Activated CD4-positive, alpha-beta T cell treated with anti-CD3 and anti-CD28 coated beads for 36 hours (primary cell): ENCODE measurements at regions not wholly inside any gene's neighbourhood (a gene's known extent, or its start where the extent isn't known, plus 50 kb on each side); places are given as distances from the start of the nearest gene placed in this dataset.

Experiments
- ATAC-seq: fragments of 200-7000 bp; cut with Tn5 transposase; one replicate; pipeline ENCODE4 v1.10.0; 2021; ENCODE audit warnings: mild to moderate bottlenecking, moderate library complexity
- CTCF ChIA-PET: fragments of 350-600 bp; sonication (Branson Sonifier 250); formaldehyde crosslinking; loops from one replicate; lab custom pipeline; 2021; ENCODE audit warnings: antibody characterized with exemption; lab: Charles Lee
- POLR2A ChIA-PET: fragments of 350-600 bp; sonication (Branson Sonifier 250); formaldehyde crosslinking; loops from one replicate; lab custom pipeline; 2021; ENCODE audit warnings: antibody characterized with exemption, inconsistent platforms; lab: Charles Lee
- DNase-seq: peaks from one replicate; pipeline ENCODE4 v3.0.0-alpha.2; 2020
- H3K27ac Mint-ChIP-seq: one replicate; pipeline ENCODE4 v1.8.0; 2021; ENCODE audit warnings: mixed read lengths
- H3K27me3 Mint-ChIP-seq: one replicate; pipeline ENCODE4 v1.8.0; 2021; ENCODE audit warnings: mixed read lengths
- H3K36me3 Mint-ChIP-seq: one replicate; pipeline ENCODE4 v1.8.0; 2021; ENCODE audit warnings: low read depth, mixed read lengths
- H3K4me1 Mint-ChIP-seq: one replicate; pipeline ENCODE4 v1.8.0; 2021; ENCODE audit warnings: mixed read lengths
- H3K4me3 Mint-ChIP-seq: one replicate; pipeline ENCODE4 v1.8.0; 2021; ENCODE audit warnings: mild to moderate bottlenecking, moderate library complexity, mixed read lengths
- H3K9me3 Mint-ChIP-seq: one replicate; pipeline ENCODE4 v1.8.0; 2021; ENCODE audit warnings: low read depth, mixed read lengths
- intact Hi-C, 2 experiments: fragments of 100-400 bp; cut with DNase I in 1 of 2; cut with micrococcal nuclease in 1 of 2; formaldehyde crosslinking; loops; one replicate each; pipeline versions ENCODE4 v1.14.2 to v1.15.1; 2022 to 2024; cut with DNase I, micrococcal nuclease

DNA sequence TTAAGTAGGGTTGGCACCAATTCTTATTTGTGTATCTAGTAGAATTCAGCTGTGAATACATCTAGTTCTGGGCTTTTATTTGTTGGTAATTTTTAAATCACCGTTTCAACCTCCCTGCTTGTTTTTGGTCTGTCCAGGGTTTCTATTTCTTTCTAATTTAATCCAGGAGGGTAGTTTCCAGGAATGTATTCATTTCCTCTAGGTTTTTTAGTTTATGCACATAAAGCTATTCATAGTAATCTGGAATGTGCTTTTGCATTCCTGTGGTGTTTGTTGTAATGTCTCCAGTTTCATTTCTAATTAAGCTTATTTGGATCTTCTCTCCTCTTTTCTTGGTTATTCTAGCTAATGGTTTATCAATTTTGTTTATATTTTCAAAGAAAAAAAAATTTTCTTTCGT lies 1361.8 kb upstream of the DDX18 start:
- H3K27ac Mint-ChIP-seq, result no peak overlapping the region
- no peaks in the 10 kb centered on the region for H3K27me3 Mint-ChIP-seq
- ChIA-PET CTCF (no interaction called here), POLR2A (no interaction called here)
- H3K36me3 Mint-ChIP-seq, result no peaks in the 10 kb centered on the region
- peaks cover 26% of the 10 kb centered on the region for H3K9me3 Mint-ChIP-seq
- no peaks in the 10 kb centered on the region for H3K4me1 Mint-ChIP-seq
- intact Hi-C loops, result no loop called here
- DNase-seq (no peak), ATAC-seq (no peak)
- H3K4me3 Mint-ChIP-seq, result no peak overlapping the region

DNA sequence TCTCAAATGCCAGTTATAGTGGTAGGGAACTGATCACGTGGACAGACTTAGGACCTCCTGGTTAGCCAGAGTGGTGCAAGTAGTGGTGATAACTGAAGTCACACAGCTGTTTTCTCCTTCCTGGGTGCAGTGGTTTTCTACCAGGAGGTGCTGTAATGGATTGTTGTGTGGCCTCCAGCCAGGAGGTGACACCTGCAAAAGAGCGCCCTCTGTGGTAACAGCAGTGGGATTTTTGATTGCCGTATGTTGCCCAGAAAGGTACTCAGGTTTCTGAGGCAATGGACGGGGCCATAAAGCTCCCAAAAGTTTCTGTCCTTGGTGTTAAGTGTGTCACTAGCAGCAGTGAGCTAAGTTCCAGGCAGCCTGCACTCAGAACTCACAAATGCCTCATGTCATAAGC lies 1358.1 kb upstream of the DDX18 start:
- H3K4me3 Mint-ChIP-seq, result no peak overlapping the region
- ChIA-PET POLR2A (no interaction called here), CTCF (no interaction called here)
- peaks cover 31% of the 10 kb centered on the region for H3K9me3 Mint-ChIP-seq
- no peak overlapping the region for H3K27ac Mint-ChIP-seq
- ATAC-seq (no peak), DNase-seq (no peak)
- no peaks in the 10 kb centered on the region for H3K4me1 Mint-ChIP-seq
- no peaks in the 10 kb centered on the region for H3K36me3 Mint-ChIP-seq
- no peaks in the 10 kb centered on the region for H3K27me3 Mint-ChIP-seq
- intact Hi-C loops, result no loop called here

DNA sequence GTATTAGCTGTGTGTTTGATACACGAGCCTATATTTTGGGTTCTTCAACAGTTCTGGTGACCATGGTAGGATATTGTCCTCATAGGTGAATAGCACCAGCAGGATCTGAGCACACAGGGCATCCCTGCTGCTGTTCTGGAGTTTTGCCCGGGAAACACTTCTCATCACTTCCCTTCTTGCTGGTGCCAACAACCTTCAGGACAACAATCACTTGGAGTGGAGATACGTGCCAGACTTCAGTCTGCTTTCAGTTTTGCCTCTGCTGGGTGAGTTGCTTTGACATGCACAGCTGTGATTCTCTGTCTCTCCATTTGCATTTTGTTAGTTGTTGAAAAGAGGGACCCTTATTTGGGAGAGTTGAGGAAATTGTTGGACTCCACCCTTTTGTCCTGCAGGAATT lies 1347.2 kb upstream of the DDX18 start:
- Mint-ChIP-seq H3K4me3 (no peak overlapping the region), H3K27ac (no peak overlapping the region), H3K4me1 (no peaks in the 10 kb centered on the region), H3K9me3 (peaks cover 34% of the 10 kb centered on the region), H3K27me3 (no peaks in the 10 kb centered on the region), H3K36me3 (peaks cover 2% of the 10 kb centered on the region)
- CTCF ChIA-PET, result no interaction called here
- POLR2A ChIA-PET, result no interaction called here
- no peak for DNase-seq
- ATAC-seq, result no peak
- intact Hi-C loops, result no loop called here

DNA sequence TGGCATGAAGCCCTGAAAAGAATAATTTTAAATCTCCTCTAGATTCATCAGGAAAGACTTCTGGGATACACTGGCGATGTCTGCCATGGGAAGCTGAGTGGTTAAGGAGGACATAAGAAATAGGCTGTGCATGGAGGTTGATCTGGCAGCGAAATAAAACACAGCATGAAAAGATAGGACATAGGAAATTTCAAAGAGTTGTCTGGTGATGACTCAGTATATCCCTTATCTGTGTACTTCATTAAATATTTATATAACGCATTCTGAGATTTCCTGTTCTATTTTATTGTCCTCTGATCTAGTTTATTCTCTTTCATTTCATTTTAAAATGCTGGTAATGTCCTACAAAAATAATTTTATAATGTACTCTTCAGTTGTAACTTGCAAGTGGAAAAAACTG lies 1337.3 kb upstream of the DDX18 start:
- CTCF ChIA-PET, result interaction anchor here (0.7 kb wide), 1 partner anchor 167 kb away, joined by 5 read pairs; no protein-coding TSS in a partner anchor
- H3K36me3 Mint-ChIP-seq, result no peaks in the 10 kb centered on the region
- DNase-seq, result no peak

DNA sequence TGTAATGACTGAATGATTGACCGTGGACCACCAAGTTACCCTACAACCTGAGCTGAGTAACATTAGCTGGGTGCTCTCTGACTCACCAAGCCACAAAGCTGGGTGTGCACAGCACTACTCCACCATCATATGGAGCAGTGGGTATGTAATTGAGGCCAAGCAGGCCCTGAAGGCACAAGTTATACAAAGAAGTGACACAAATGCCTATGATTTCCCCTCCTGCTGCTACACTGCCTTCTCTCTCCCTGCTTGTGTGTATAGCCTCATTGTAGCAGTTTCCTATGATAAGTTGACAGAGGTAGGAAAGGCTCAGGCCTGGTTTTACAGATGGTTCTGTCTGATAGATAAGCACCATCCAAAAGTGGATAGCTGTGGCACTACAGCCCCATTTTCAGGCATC lies 1327.2 kb upstream of the DDX18 start:
- CTCF ChIA-PET, result no interaction called here
- no peaks in the 10 kb centered on the region for H3K4me1 Mint-ChIP-seq
- intact Hi-C loops, result no loop called here
- no peak overlapping the region for H3K27ac Mint-ChIP-seq
- H3K36me3 Mint-ChIP-seq, result no peaks in the 10 kb centered on the region
- POLR2A ChIA-PET, result no interaction called here
- DNase-seq (no peak), ATAC-seq (no peak)
- peaks cover 9% of the 10 kb centered on the region for H3K9me3 Mint-ChIP-seq
- H3K27me3 Mint-ChIP-seq, result no peaks in the 10 kb centered on the region
- H3K4me3 Mint-ChIP-seq, result no peak overlapping the region

More for the DNA sequence above, 1337.3 kb upstream of the DDX18 start:
- H3K27ac Mint-ChIP-seq, result no peak overlapping the region
- no peaks in the 10 kb centered on the region for H3K4me1 Mint-ChIP-seq
- H3K9me3 Mint-ChIP-seq, result peaks cover 11% of the 10 kb centered on the region
- intact Hi-C loops, result no loop called here
- H3K4me3 Mint-ChIP-seq, result no peak overlapping the region
- no peak for ATAC-seq
- POLR2A ChIA-PET, result no interaction called here
- no peaks in the 10 kb centered on the region for H3K27me3 Mint-ChIP-seq

DNA sequence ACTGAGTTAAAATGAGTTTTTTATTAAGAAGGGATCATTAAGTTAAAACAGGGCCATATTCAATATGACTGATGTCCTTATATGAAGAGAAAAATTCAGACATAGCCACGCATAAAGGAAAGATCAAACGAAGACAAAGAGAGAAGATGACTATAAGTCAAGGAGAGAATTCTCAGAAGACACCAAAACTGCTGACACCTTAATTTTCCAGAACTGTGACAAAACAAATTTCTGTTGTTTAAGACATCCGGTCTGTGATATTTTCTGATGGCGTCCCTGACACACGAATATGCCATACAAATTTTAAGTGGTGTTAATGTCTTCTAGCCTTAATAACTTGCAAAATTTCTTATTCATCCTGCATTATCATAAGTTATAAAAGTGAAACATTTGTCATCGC lies 1325.2 kb upstream of the DDX18 start:
- ATAC-seq (no peak), DNase-seq (no peak)
- H3K9me3 Mint-ChIP-seq, result peaks cover 12% of the 10 kb centered on the region
- ChIA-PET CTCF (no interaction called here), POLR2A (no interaction called here)
- no peak overlapping the region for H3K4me3 Mint-ChIP-seq
- H3K27me3 Mint-ChIP-seq, result no peaks in the 10 kb centered on the region
- H3K27ac Mint-ChIP-seq, result no peak overlapping the region
- intact Hi-C loops, result no loop called here
- no peaks in the 10 kb centered on the region for H3K36me3 Mint-ChIP-seq
- H3K4me1 Mint-ChIP-seq, result no peaks in the 10 kb centered on the region

GRCh38 chr2:116489944-116490343 lies 1324.5 kb upstream of the DDX18 start:
- H3K4me3 Mint-ChIP-seq, result no peak overlapping the region
- no peaks in the 10 kb centered on the region for H3K27me3 Mint-ChIP-seq
- DNase-seq (no peak), ATAC-seq (no peak)
- H3K9me3 Mint-ChIP-seq, result peaks cover 12% of the 10 kb centered on the region
- CTCF ChIA-PET, result no interaction called here
- no peaks in the 10 kb centered on the region for H3K36me3 Mint-ChIP-seq
- no peak overlapping the region for H3K27ac Mint-ChIP-seq
- POLR2A ChIA-PET, result no interaction called here
- no peaks in the 10 kb centered on the region for H3K4me1 Mint-ChIP-seq
- intact Hi-C loops, result no loop called here

GRCh38 chr2:116490511-116491145 lies 1323.9 kb upstream of the DDX18 start:
- intact Hi-C loops, result no loop called here
- no peak overlapping the region for H3K4me3 Mint-ChIP-seq
- no peaks in the 10 kb centered on the region for H3K27me3 Mint-ChIP-seq
- H3K36me3 Mint-ChIP-seq, result no peaks in the 10 kb centered on the region
- DNase-seq (no peak), ATAC-seq (no peak)
- peaks cover 12% of the 10 kb centered on the region for H3K9me3 Mint-ChIP-seq
- POLR2A ChIA-PET, result no interaction called here
- no peak overlapping the region for H3K27ac Mint-ChIP-seq
- no peaks in the 10 kb centered on the region for H3K4me1 Mint-ChIP-seq
- CTCF ChIA-PET, result no interaction called here

DNA sequence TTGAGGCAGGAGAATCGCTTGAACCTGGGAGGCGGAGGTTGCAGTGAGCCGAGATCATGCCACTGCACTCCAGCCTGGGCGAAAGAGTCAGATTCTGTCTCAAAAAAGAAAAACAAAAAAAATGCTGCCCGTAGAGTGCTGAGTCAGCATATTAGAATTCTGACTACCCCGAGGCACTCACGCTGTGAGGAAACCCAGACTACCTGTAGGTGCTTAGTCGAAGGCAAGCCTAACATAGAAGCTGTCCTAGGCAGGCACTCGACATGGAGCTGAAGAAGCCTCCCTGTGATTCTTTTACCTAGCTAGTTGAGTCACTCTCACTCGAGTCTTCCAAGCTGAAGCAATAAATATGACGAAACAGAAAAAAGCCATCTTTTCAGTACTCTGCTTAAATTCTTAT lies 1323.2 kb upstream of the DDX18 start:
- no peak for ATAC-seq
- DNase-seq, result no peak
- ChIA-PET POLR2A (no interaction called here), CTCF (no interaction called here)
- peaks cover 6% of the 10 kb centered on the region for H3K9me3 Mint-ChIP-seq
- no peaks in the 10 kb centered on the region for H3K27me3 Mint-ChIP-seq
- no peak overlapping the region for H3K27ac Mint-ChIP-seq
- intact Hi-C loops, result no loop called here
- H3K4me3 Mint-ChIP-seq, result no peak overlapping the region
- H3K4me1 Mint-ChIP-seq, result no peaks in the 10 kb centered on the region
- no peaks in the 10 kb centered on the region for H3K36me3 Mint-ChIP-seq

- ChIA-PET POLR2A (no interaction called here), CTCF (no interaction called here)
- DNase-seq (no peak), ATAC-seq (no peak)
- Mint-ChIP-seq H3K4me3 (no peak overlapping the region), H3K36me3 (no peaks in the 10 kb centered on the region), H3K4me1 (no peaks in the 10 kb centered on the region), H3K27ac (no peak overlapping the region), H3K27me3 (no peaks in the 10 kb centered on the region), H3K9me3 (peaks cover 5% of the 10 kb centered on the region)
- intact Hi-C loops, result no loop called here
Observed at GRCh38 chr2:116499389-116499788, 1315.1 kb upstream of the DDX18 start.

GRCh38 chr2:116510117-116510671 lies 1304.3 kb upstream of the DDX18 start:
- ChIA-PET POLR2A (no interaction called here), CTCF (interaction anchor here (0.6 kb wide), 1 partner anchor 14 kb away, joined by 3 read pairs; no protein-coding TSS in a partner anchor)
- no peak for DNase-seq
- intact Hi-C loops, result no loop called here
- peaks cover 10% of the 10 kb centered on the region for H3K9me3 Mint-ChIP-seq
- no peaks in the 10 kb centered on the region for H3K4me1 Mint-ChIP-seq
- H3K36me3 Mint-ChIP-seq, result no peaks in the 10 kb centered on the region
- no peak overlapping the region for H3K4me3 Mint-ChIP-seq
- H3K27ac Mint-ChIP-seq, result no peak overlapping the region
- no peaks in the 10 kb centered on the region for H3K27me3 Mint-ChIP-seq
- ATAC-seq, result no peak

DNA sequence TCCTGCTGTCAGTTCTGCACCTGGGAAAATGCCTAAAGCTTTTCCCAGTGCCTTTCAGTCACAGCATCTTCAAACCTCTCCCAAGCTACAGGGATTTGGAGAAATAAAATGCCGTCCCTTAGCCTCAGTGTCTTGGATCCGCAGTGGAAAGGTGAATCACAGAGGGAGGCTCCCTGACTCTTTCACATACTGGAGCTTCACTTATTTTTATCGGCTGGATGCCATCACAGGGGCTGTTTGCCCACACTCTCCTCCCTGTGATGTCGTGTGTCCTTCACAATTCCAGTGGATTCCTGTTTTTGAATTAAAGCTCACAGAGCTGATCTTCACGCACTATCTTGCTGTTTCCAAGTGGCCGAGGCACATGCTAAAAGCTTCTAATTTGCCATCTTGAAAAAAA lies 1303.1 kb upstream of the DDX18 start:
- ChIA-PET CTCF (no interaction called here), POLR2A (no interaction called here)
- intact Hi-C loops, result no loop called here
- H3K4me3 Mint-ChIP-seq, result no peak overlapping the region
- no peaks in the 10 kb centered on the region for H3K4me1 Mint-ChIP-seq
- no peaks in the 10 kb centered on the region for H3K27me3 Mint-ChIP-seq
- DNase-seq (no peak), ATAC-seq (no peak)
- no peak overlapping the region for H3K27ac Mint-ChIP-seq
- H3K36me3 Mint-ChIP-seq, result no peaks in the 10 kb centered on the region
- H3K9me3 Mint-ChIP-seq, result peaks cover 10% of the 10 kb centered on the region
